K562 (cell line): ENCODE measurements at regions not wholly inside any gene's neighbourhood (a gene's known extent, or its start where the extent isn't known, plus 50 kb on each side); places are given as distances from the start of the nearest gene placed in this dataset.

Source experiments
- ATAC-seq: fragments of 200-7000 bp; cut with Tn5 transposase; 3 replicates; pipeline ENCODE4 v1.9.1; 2020; ENCODE audit warnings: moderate library complexity
- BruUV-seq: library from RNA; stranded (reverse); fragments of 400-500 nt; replicated peaks from 2 replicates; lab custom pipeline; 2021; lab: Mats Ljungman, UMichigan
- CTCF ChIA-PET: fragments of 300-600 bp; formaldehyde crosslinking; extraction: SDS; loops from one replicate; lab custom pipeline; 2021; ENCODE audit warnings: low intra/inter-chr PET ratio; lab: Yijun Ruan, JAX
- POLR2A ChIA-PET: fragments of 300-600, 350-650 bp; sonication (Branson Sonifier 250); formaldehyde crosslinking; extraction: SDS; loops from one replicate; lab custom pipeline; 2021; ENCODE audit warnings: antibody characterized with exemption, inconsistent platforms; lab: Yijun Ruan, JAX
- DNase-seq, 4 experiments: peaks; one replicate each; pipeline versions ENCODE4 v3.0.0 to v3.0.0-alpha.2; 2011 to 2018; ENCODE audit warnings: low spot score in 3 of 4, mixed read lengths in 3 of 4; ENCODE audit errors: extremely low read depth in 1 of 4
- FAIRE-seq: peaks from 2 replicates; lab custom pipeline; 2011; peaks lifted over from hg19 to GRCh38; lab: Jason Lieb, UNC
- H2AFZ ChIP-seq: 2 replicates; pipeline ENCODE4 v1.6.0; 2011; ENCODE audit warnings: low read depth, low read length, control low read depth, inconsistent platforms
- H3K27ac ChIP-seq: fragments of 200-600 bp; 3 replicates; pipeline ENCODE4 v1.8.0; 2011; ENCODE audit warnings: low read depth, mild to moderate bottlenecking, control low read depth, inconsistent platforms, low read length, moderate library complexity, mixed read lengths; ENCODE audit errors: extremely low read depth
- H3K27me3 ChIP-seq, 2 experiments: fragments of 300-600 bp in 1 of 2; 2 replicates in 1 of 2; 3 replicates in 1 of 2; pipeline versions ENCODE4 v1.6.0 to v1.8.0; 2011; ENCODE audit warnings: inconsistent platforms in 2 of 2, low read length in 2 of 2, mild to moderate bottlenecking in 1 of 2, mixed read lengths in 1 of 2, moderate library complexity in 1 of 2; ENCODE audit not compliant: control insufficient read depth in 2 of 2, insufficient read depth in 2 of 2
- H3K36me3 ChIP-seq: fragments of 300-600 bp; 3 replicates; pipeline ENCODE4 v1.8.0; 2011; ENCODE audit warnings: mild to moderate bottlenecking, low read length, inconsistent platforms; ENCODE audit not compliant: control insufficient read depth, insufficient read depth
- H3K4me1 ChIP-seq, 2 experiments: fragments of 200-600 bp in 1 of 2; replicated peaks in 1 of 2; 2 replicates in 1 of 2; 3 replicates in 1 of 2; pipeline versions ENCODE4 v1.5.1 to v1.8.0; 2011; ENCODE audit warnings: inconsistent platforms in 2 of 2, low read length in 2 of 2, mild to moderate bottlenecking in 1 of 2, mixed read lengths in 1 of 2, moderate library complexity in 1 of 2; ENCODE audit not compliant: control insufficient read depth in 2 of 2, insufficient read depth in 2 of 2
- H3K4me2 ChIP-seq: 2 replicates; pipeline ENCODE4 v1.6.1; 2011; ENCODE audit warnings: low read length, control low read depth, inconsistent platforms, mixed read lengths; ENCODE audit not compliant: insufficient read depth
- H3K4me3 ChIP-seq: fragments of 200-600 bp; sonication (generic), shearing (Covaris generic); 2 replicates; pipeline ENCODE4 v1.5.1; 2016; ENCODE audit warnings: control low read depth, inconsistent platforms
- H3K79me2 ChIP-seq: fragments of 200-600 bp; 3 replicates; pipeline ENCODE4 v1.8.0; 2011; ENCODE audit warnings: low read length, inconsistent platforms; ENCODE audit not compliant: control insufficient read depth, insufficient read depth
- H3K9ac ChIP-seq, 2 experiments: 2 replicates each; pipeline versions ENCODE4 v1.6.0 to v1.6.1; 2011; ENCODE audit warnings: low read depth in 2 of 2, low read length in 2 of 2, control low read depth in 1 of 2, inconsistent platforms in 1 of 2, mild to moderate bottlenecking in 1 of 2, mixed read lengths in 1 of 2; ENCODE audit not compliant: insufficient read depth in 1 of 2
- H3K9me1 ChIP-seq: one replicate; pipeline ENCODE4 v1.6.0; 2011; ENCODE audit warnings: inconsistent platforms, mild to moderate bottlenecking, low read length, moderate library complexity; ENCODE audit not compliant: control insufficient read depth, insufficient read depth
- H3K9me3 ChIP-seq: replicated peaks from 2 replicates; pipeline ENCODE4 v1.5.1; 2011; ENCODE audit warnings: low read depth, low read length, inconsistent platforms; ENCODE audit not compliant: control insufficient read depth, insufficient read depth
- H4K20me1 ChIP-seq: replicated peaks from 2 replicates; pipeline ENCODE4 v1.6.1; 2011; ENCODE audit warnings: low read length, inconsistent platforms, mixed read lengths; ENCODE audit not compliant: control insufficient read depth, insufficient read depth
- CBFA2T3 ChIP-seq: fragments of 450-650 bp; IDR thresholded peaks from 2 replicates; pipeline ENCODE4 v1.6.1; 2017
- CBX5 ChIP-seq: IDR thresholded peaks from 2 replicates; pipeline ENCODE4 v1.6.1; 2014; ENCODE audit warnings: low read depth, borderline replicate concordance
- ETV1 ChIP-seq: fragments of 450-650 bp; conservative IDR thresholded peaks from 2 replicates; pipeline ENCODE4 v1.6.1; 2016; ENCODE audit warnings: missing genetic modification characterization, control low read depth, low read depth, missing compliant biosample characterization
- HNRNPL ChIP-seq: fragments of 200-400 bp; formaldehyde crosslinking; IDR thresholded peaks from 2 replicates; pipeline ENCODE4 v1.6.1; 2017; ENCODE audit warnings: low read depth, mild to moderate bottlenecking, low read length
- NRF1 ChIP-seq, 2 experiments: fragments of 450-650 bp; IDR thresholded peaks in 1 of 2; conservative IDR thresholded peaks in 1 of 2; 2 replicates each; pipeline ENCODE4 v1.6.1; 2014; ENCODE audit warnings: mild to moderate bottlenecking in 2 of 2
- SRSF7 ChIP-seq: fragments of 200-400 bp; formaldehyde crosslinking; optimal IDR thresholded peaks from 2 replicates; pipeline ENCODE3; 2017; ENCODE audit warnings: mild to moderate bottlenecking, low read depth, low read length
- ZNF354B ChIP-seq: fragments of 250-450 bp; sonication (Bioruptor Pico); IDR thresholded peaks from 2 replicates; pipeline ENCODE4 v1.4.0; 2020
- WGBS: fragments of 100-300 bp; shearing (Covaris generic); methylation state at CpG from one replicate; pipeline ENCODE4 v1.1.6; 2016; ENCODE audit warnings: low coverage, mixed read lengths; ENCODE audit not compliant: insufficient coverage; ENCODE audit errors: missing lambda C conversion rate; 5-methylcytosine and 5-hydroxymethylcytosine counted together
- in situ Hi-C: fragments of 300-500 bp; cut with MboI; formaldehyde crosslinking; loops from 4 replicates; pipeline ENCODE4 v1.15.0; 2018; ENCODE audit warnings: inconsistent platforms, mixed read lengths
- intact Hi-C: fragments of 100-400 bp; cut with micrococcal nuclease; formaldehyde crosslinking; loops from 2 replicates; pipeline ENCODE4 v1.14.2; 2022

GRCh38 chr2:208794288-208794975 is 387.8 kb downstream of the PTH2R start:
- H2AFZ ChIP-seq: no peak overlapping the region
- intact Hi-C loops (no loop called here), in situ Hi-C loops (no loop called here)
- no peak for ATAC-seq
- CTCF ChIA-PET: no interaction called here
- TF ChIP-seq NRF1 (conservative IDR thresholded peaks at IDR 0.05 in 1 of 2, IDR thresholded peaks at IDR 0.05 in 1 of 2): no peak
- no peak for TF ChIP-seq CBFA2T3
- no peak for TF ChIP-seq ETV1 (tag)
- TF ChIP-seq CBX5: no peak
- TF ChIP-seq ZNF354B (CRISPR knock-in tag): no peak
- no peak for TF ChIP-seq HNRNPL
- TF ChIP-seq SRSF7: no peak
- H3K36me3 ChIP-seq: no peaks in the 10 kb centered on the region
- H3K4me2 ChIP-seq: no peak overlapping the region
- no peaks in the 10 kb centered on the region; the same call in 1 of the 2 replicates for H3K9me3 ChIP-seq
- no peaks in the 10 kb centered on the region for H3K9me1 ChIP-seq
- no peaks in the 10 kb centered on the region for H4K20me1 ChIP-seq
- 50% methylated on average over 4 of the region's 4 CpGs for WGBS
- DNase-seq: no peak
- POLR2A ChIA-PET: no interaction called here
- H3K79me2 ChIP-seq: no peaks in the 10 kb centered on the region
- H3K4me3 ChIP-seq: no peak overlapping the region
- H3K27ac ChIP-seq: no peak overlapping the region
- H3K4me1 ChIP-seq: no peaks in the 10 kb centered on the region
- BruUV-seq: no TSS peak
- no peak for FAIRE-seq
- H3K9ac ChIP-seq: no peak overlapping the region
- no peaks in the 10 kb centered on the region for H3K27me3 ChIP-seq
